HG02973 (cell line): ENCODE measurements at regions not wholly inside any gene's neighbourhood (a gene's known extent, or its start where the extent isn't known, plus 50 kb on each side); places are given as distances from the start of the nearest gene placed in this dataset.

Experiments used
- ATAC-seq: cut with Tn5 transposase; IDR thresholded peaks from one replicate; pipeline ENCODE4 v1.9.1; 2021; ENCODE audit warnings: moderate library complexity; ENCODE audit not compliant: unreplicated experiment

- no peak for ATAC-seq
Observed at GRCh38 chr13:65901723-65902122, 1328.4 kb downstream of the PCDH9 start.

DNA sequence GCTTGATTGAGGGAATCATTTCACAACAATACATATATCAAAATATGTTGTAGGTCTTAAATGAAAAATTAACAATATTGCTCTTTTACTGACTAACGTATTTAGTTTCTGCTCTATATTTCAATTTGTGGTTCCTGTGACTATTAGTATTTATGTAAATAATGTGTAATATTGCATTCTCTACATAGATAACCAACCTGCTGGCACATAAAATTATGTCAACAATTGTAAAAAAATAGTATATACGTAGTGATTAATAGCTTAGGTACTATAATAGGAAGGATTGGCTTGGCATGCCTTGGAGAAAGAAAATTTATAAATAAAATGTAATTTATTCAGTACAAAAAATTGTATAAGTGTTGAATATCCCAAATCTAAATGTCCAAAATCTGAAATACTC is 1336.1 kb downstream of the PCDH9 start:
- ATAC-seq, result no peak

GRCh38 chr13:65892859-65893258 is 1337.3 kb downstream of the PCDH9 start:
- ATAC-seq, result no peak

- no peak for ATAC-seq
Observed at GRCh38 chr13:65889368-65889767, 1340.8 kb downstream of the PCDH9 start.

DNA sequence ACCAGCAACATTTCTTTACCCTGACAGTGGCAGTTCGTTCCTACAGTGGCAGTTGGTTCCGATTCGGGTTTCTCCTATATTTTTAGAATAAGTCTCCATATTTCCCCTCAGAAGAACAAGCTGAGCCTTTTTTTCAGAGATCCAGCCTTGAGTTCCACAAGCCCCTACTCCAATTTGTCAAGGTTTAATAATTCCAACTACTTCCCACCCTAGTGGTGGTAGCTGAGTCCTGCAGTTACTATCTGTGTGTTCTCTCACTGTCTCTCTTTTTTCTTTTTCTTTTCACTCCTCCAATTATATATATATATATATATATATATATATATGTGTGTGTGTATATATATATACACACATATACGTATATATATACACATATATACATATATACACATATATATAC is 1347.3 kb downstream of the PCDH9 start:
- no peak for ATAC-seq

- no peak for ATAC-seq
Observed at GRCh38 chr13:65881561-65882155, 1348.5 kb downstream of the PCDH9 start.

- ATAC-seq, result no peak
Observed at GRCh38 chr13:65875031-65875430, 1355.1 kb downstream of the PCDH9 start.

DNA sequence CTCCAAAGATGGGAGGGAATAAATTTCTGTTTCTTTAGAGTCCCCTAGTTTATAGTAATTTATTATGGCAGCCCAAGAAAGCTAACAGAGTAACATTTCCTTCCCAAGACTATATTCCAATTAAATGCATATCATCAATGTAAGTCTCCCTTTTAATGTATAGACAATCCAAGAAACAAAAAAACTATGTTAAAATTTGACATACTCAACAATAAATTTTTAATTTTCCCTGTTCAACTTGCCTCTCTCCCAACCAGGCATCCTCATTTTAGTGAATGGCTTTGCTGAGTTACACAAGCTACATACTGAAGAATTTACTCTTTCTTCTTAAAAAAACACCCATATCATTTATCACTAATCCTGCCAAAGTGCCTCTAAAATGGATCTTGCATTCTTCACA is 1357.7 kb downstream of the PCDH9 start:
- no peak for ATAC-seq

GRCh38 chr13:65868884-65869283 is 1361.3 kb downstream of the PCDH9 start:
- no peak for ATAC-seq

- ATAC-seq, result no peak
Observed at GRCh38 chr13:65868099-65868498, 1362.0 kb downstream of the PCDH9 start.

DNA sequence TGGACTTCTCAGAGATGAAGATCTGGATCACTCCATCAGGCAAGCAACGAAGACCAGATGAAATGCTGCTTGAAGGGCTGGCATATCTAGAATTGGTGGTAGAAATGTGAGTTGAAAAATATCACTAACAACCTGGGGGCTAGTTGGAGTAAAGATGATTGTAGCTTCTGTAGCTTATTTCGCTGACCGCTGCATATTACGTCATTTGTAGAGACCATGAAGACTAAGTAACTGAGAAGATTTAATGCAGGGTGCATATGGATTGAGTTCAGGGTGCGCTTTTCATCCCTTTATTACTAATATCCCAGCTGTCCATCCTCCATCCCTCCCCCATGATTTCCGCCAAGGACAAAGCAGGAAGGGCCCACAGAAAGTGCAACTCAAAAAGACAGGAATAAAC is 1364.0 kb downstream of the PCDH9 start:
- ATAC-seq, result no peak

DNA sequence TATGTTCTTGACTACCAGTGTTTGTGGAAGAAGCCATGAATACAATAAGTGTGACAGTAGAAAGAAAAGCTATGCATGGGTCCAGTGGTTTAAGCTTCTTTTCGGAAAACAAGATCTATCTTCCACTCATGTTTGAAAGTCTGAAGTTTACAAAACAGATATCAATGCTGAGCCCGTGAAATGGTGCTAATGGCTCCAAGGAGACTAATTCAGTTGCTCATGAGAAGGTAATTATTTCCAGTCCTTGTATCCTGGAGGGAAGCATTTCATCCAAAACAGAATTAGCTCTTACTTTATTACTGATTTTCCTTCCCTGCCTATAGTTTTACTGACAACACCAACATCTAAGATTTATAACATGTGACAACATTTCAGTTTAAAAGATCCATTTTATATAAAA is 1364.9 kb downstream of the PCDH9 start:
- ATAC-seq, result no peak

DNA sequence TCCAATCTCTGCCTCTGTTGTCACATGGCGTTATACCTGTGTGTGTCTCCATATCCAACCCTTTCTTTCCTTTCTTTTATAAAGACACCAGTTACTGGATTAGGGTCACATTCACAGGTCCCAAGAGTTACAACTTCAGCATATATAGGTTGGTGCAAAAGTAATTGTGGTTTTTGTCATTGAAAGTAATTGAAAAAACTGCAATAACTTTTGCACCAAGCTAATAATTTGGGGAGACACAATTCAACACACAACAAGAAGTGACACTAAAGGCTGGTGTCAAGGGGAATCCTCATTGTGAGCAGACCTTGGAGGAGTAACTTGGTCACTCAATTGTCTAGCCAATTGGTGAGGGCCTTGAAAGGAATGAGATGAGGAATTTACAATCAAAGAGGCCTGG is 1366.1 kb downstream of the PCDH9 start:
- no peak for ATAC-seq

DNA sequence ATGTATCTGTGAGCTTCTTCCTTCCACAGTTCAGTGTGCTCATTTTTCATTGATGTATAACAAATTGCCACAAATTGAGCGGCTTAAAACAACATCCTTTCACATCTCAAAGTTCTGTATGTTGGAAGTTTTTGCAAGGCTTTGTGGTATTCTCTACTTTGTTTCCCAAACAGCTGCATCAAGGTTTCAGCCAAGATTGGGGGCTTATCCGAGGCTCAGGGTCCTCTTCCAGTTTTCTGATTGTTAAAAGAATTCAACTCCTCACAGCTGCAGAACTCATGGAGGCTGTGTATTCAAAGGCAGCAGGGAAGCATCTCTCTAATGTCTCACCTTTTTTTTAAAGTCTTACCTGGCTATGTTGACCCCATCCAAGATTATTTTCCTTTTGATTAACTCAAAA is 1369.8 kb downstream of the PCDH9 start:
- no peak for ATAC-seq

GRCh38 chr13:65857942-65858565 is 1372.1 kb downstream of the PCDH9 start:
- ATAC-seq, result no peak

DNA sequence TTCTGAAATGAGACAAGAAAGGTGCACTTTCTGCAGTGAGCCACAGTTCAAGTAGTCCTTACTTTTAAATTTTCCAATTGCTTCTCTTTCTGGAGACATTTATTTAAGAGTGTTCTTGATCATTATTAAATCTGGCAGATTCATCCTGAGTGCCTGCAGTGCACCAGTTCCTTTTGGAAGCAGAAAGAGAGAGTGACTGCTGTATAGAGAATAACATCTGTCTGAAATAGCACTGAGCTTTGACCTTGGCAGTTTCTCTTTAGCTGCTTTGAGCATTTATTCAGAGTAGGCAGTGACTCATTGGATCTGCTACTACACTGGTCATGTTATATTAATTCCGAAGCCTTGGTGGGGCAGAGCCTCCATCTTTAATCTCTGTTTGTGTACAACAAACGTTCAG is 1373.7 kb downstream of the PCDH9 start:
- no peak for ATAC-seq

DNA sequence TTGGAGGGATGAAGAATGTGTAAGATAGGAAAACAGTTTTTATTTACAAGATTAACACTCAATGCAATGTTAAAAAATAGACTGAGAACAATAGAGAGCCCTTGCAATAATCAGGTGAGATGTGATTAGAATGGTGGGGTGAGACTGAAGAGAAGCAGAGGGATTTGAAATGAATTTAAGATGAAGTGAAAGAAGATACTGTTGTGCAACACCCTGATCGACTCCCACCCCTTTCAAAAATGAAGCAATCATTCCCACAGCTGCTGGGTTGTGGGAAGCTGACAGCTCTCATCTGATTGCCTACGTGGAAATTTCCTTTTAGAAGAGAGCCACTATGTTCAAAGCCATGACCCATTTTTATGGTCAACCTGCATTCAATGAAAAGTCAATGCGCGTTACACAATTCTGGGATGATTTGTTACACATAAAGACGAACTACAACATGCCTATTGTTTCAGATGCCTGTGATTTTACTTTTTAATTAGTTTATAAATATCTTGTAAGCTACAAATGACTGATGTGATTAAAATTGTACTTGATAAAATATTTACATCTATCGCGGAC is 1374.8 kb downstream of the PCDH9 start:
- no peak for ATAC-seq

- no peak for ATAC-seq
Observed at GRCh38 chr13:65854431-65854830, 1375.7 kb downstream of the PCDH9 start.

- no peak for ATAC-seq
Observed at GRCh38 chr13:65844266-65844841, 1385.8 kb downstream of the PCDH9 start.

- ATAC-seq, result no peak
Observed at GRCh38 chr13:65843314-65843731, 1386.8 kb downstream of the PCDH9 start.

GRCh38 chr13:65841156-65841555 is 1389.0 kb downstream of the PCDH9 start:
- ATAC-seq, result no peak

DNA sequence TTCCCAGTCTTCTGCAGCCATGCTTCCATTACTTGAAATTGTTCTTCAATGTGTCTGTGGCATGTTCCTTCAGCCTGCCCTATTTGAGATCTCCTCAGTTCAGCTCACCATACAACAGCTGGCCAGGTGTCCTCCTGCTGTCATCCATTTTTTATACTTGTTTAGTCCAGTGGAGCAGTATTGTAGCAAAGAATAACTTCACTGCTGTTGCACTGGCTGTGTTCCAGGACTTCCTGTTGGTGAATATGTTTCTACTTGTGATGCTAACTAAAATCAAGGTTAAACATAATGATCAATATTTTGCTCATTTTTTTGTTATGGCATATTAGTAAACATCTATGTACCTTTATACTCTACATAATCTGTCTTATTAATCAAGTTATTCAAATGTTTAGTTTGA is 1394.1 kb downstream of the PCDH9 start:
- ATAC-seq, result no peak
